MM.1S (cell line): ENCODE measurements at regions not wholly inside any gene's neighbourhood (a gene's known extent, or its start where the extent isn't known, plus 50 kb on each side); places are given as distances from the start of the nearest gene placed in this dataset.

Source experiments
- CTCF ChIP-seq: fragments of 300-600 bp; sonication (generic); IDR thresholded peaks from 2 replicates; pipeline ENCODE4 v1.5.1; 2016; ENCODE audit warnings: antibody characterized with exemption, low read length, mixed read lengths
- EZH2phosphoT487 ChIP-seq: fragments of 300-600 bp; sonication (generic); IDR thresholded peaks from 2 replicates; pipeline ENCODE4 v1.6.1; 2018; ENCODE audit warnings: antibody characterized with exemption, low read length

GRCh38 chr12:77728018-77728417 is 102.7 kb upstream of the NAV3 start:
- no peak for TF ChIP-seq CTCF
- no peak for TF ChIP-seq EZH2phosphoT487
